Activated CD8-positive, alpha-beta T cell treated with anti-CD3 and anti-CD28 coated beads, Interleukin-2, amount 10 ng/mL, durations not matched to agents 7 days and 5 days (primary cell): ENCODE measurements at regions not wholly inside any gene's neighbourhood (a gene's known extent, or its start where the extent isn't known, plus 50 kb on each side); places are given as distances from the start of the nearest gene placed in this dataset.

Source experiments
- ATAC-seq: fragments of 150-1000 bp; cut with Tn5 transposase; one replicate; pipeline ENCODE4 v1.10.0; 2021; ENCODE audit warnings: moderate library complexity
- CTCF ChIA-PET: fragments of 350-600 bp; sonication (Branson Sonifier 250); formaldehyde crosslinking; loops from one replicate; lab custom pipeline; 2021; ENCODE audit warnings: antibody characterized with exemption; lab: Charles Lee
- POLR2A ChIA-PET: fragments of 350-600 bp; sonication (Branson Sonifier 250); formaldehyde crosslinking; loops from one replicate; lab custom pipeline; 2021; ENCODE audit warnings: antibody characterized with exemption; lab: Charles Lee
- DNase-seq: peaks from one replicate; pipeline ENCODE4 v3.0.0-alpha.2; 2020
- H3K27ac Mint-ChIP-seq: one replicate; pipeline ENCODE4 v1.8.0; 2021; ENCODE audit warnings: mild to moderate bottlenecking, mixed read lengths
- H3K27me3 Mint-ChIP-seq: one replicate; pipeline ENCODE4 v1.8.0; 2021; ENCODE audit warnings: low read depth, mixed read lengths
- H3K36me3 Mint-ChIP-seq: one replicate; pipeline ENCODE4 v1.8.0; 2021; ENCODE audit warnings: low read depth, mixed read lengths
- H3K4me1 Mint-ChIP-seq: one replicate; pipeline ENCODE4 v1.8.0; 2021; ENCODE audit warnings: low read depth, mixed read lengths
- H3K4me3 Mint-ChIP-seq: one replicate; pipeline ENCODE4 v1.8.0; 2021; ENCODE audit warnings: mild to moderate bottlenecking, mixed read lengths
- H3K9me3 Mint-ChIP-seq: one replicate; pipeline ENCODE4 v1.8.0; 2022; ENCODE audit warnings: mixed read lengths; ENCODE audit not compliant: insufficient read depth

DNA sequence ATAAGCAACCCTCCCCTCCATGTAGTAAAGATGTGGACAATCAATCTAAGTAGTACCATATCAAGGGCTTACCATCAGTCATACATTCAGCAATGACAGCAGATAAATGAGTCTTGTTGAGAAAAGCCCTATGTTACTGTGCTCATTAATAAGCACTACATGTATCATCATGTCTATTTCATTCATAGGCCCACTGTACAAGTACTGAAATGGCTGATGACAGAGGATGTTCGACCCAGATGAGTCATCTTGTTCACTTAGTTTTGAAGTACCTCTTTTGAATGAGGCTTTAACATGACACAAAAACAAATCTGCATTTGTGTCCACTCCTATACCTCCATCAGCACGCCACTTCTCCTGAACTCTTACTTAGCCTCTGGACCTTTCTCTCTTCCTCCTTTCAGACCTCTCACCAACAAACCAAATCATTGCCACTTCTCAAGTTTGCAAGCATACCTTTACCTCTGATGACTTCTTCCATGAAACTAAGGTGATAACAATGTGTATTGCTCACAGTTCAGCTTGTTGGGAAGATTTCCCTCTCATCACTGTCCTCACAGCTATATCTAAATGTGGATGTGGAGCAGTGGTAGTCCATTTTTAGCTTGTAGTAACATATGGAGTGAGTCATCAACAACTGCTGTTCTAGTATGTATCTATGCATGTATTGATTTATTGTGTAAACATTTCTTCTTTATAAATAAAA, 921.0 kb upstream of the SLC39A10 start:
- Mint-ChIP-seq H3K27ac (no peak overlapping the region), H3K36me3 (no peaks in the 10 kb centered on the region), H3K4me1 (no peaks in the 10 kb centered on the region), H3K27me3 (no peaks in the 10 kb centered on the region), H3K4me3 (no peak overlapping the region), H3K9me3 (no peaks in the 10 kb centered on the region)
- ChIA-PET CTCF (no interaction called here), POLR2A (no interaction called here)
- DNase-seq (no peak), ATAC-seq (no peak)

DNA sequence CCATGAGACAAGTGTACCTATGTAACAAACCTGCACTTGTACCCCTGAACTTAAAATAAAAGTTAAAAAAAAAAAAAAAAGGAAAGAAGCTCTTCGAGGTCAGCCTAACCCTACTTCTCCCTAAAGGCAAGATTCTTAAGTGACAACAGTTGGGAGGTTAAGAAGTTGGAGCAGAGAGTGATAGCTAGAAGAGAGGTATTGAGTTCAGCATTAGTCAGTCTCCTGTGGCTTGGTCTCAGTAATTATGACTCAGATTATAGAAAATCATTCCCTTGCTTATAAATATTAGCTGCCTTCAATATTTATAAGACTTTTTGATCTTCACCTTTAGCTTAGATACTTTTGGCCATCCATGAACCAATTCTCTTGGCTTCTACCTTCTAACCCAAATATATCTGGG, 926.8 kb upstream of the SLC39A10 start:
- no peak for ATAC-seq

DNA sequence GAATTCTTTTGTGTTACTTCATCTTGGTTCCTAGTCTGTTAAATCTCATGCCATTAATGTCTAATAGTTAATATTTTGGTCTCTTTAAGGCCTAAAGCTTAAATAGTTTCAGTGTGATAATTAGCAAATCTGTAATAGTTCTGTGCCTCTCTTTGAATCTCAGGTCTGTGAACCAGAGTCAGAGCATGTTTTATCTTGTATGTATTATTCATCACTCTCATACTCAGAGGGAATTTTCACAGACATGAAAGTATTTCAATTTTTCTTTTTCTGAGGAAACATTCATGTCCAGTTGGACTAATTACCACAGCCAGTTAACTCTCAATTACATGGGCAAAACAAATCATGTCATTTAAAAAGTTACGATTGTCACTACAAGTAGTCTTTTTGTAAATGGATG, 931.9 kb upstream of the SLC39A10 start:
- Mint-ChIP-seq H3K36me3 (no peaks in the 10 kb centered on the region), H3K27ac (no peak overlapping the region), H3K9me3 (no peaks in the 10 kb centered on the region), H3K27me3 (no peaks in the 10 kb centered on the region), H3K4me3 (no peak overlapping the region), H3K4me1 (no peaks in the 10 kb centered on the region)
- DNase-seq, result no peak
- POLR2A ChIA-PET, result no interaction called here
- CTCF ChIA-PET, result no interaction called here
- ATAC-seq, result no peak

More for the DNA sequence above, 926.8 kb upstream of the SLC39A10 start:
- no peaks in the 10 kb centered on the region for H3K9me3 Mint-ChIP-seq
- no peak for DNase-seq
- H3K4me3 Mint-ChIP-seq, result no peak overlapping the region
- H3K4me1 Mint-ChIP-seq, result no peaks in the 10 kb centered on the region
- CTCF ChIA-PET, result no interaction called here
- no peaks in the 10 kb centered on the region for H3K36me3 Mint-ChIP-seq
- POLR2A ChIA-PET, result no interaction called here
- no peaks in the 10 kb centered on the region for H3K27me3 Mint-ChIP-seq
- H3K27ac Mint-ChIP-seq, result no peak overlapping the region

DNA sequence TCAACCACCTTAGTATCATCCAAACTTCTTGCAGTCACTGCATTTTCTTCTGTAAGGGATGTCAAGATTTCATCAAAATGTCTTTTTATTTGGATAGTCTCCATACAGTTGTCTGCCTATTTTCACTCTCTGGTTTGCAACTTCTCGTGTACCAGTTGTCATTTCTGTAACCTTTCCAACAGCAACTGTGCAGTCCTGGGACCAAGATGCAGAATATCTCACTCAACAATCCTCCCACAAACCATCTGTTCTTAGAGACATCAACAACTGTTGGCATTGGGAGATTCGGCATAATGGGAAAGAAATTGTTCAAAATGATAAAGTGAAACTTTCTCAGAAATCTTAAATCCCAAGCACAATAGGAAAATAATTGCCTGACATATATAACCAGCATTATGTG, 933.6 kb upstream of the SLC39A10 start:
- H3K36me3 Mint-ChIP-seq, result no peaks in the 10 kb centered on the region
- ChIA-PET CTCF (no interaction called here), POLR2A (no interaction called here)
- H3K27ac Mint-ChIP-seq, result no peak overlapping the region
- no peaks in the 10 kb centered on the region for H3K27me3 Mint-ChIP-seq
- DNase-seq, result no peak
- H3K9me3 Mint-ChIP-seq, result no peaks in the 10 kb centered on the region
- H3K4me3 Mint-ChIP-seq, result no peak overlapping the region
- ATAC-seq, result no peak
- no peaks in the 10 kb centered on the region for H3K4me1 Mint-ChIP-seq

DNA sequence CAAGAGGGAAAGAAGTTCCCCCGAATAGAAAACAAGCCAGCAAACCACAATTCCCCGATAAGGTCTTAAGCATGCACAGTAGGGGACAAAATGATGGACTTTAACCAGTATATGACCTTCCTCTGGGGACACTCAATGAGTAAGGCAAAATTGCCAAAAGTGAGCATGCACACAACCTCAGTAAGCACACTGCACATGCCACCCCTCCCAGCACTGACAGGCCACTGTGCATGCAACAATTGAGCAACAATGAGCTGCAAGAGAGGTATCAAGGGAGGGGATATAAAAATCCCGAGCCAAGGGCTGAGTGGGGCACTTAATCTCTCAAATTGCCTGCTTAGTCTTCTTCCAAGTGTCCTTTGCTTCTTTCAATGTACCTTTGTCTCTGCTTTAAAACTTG, 935.8 kb upstream of the SLC39A10 start:
- H3K9me3 Mint-ChIP-seq, result no peaks in the 10 kb centered on the region
- ChIA-PET CTCF (no interaction called here), POLR2A (no interaction called here)
- H3K4me3 Mint-ChIP-seq, result no peak overlapping the region
- no peaks in the 10 kb centered on the region for H3K27me3 Mint-ChIP-seq
- DNase-seq, result no peak
- ATAC-seq, result no peak
- no peaks in the 10 kb centered on the region for H3K4me1 Mint-ChIP-seq
- H3K36me3 Mint-ChIP-seq, result no peaks in the 10 kb centered on the region
- H3K27ac Mint-ChIP-seq, result no peak overlapping the region

DNA sequence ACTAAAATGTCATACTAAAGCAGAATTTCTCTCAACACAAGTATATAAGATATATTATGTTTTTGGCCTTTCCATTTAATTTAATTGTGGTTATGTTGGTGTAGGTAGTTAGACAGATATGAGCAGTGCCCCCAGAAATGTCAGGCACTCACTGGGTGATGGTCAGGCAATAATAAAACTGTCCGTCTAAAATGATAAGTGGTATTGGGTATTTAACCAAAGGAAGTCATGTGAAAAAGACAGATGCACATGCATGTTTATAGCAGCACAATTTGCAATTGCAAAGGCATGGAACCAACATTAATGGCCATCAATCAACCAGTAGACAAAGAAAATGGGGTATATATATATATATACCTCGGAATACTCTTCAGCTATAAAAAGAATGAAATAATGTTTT, 936.6 kb upstream of the SLC39A10 start:
- Mint-ChIP-seq H3K27me3 (no peaks in the 10 kb centered on the region), H3K9me3 (no peaks in the 10 kb centered on the region), H3K4me3 (no peak overlapping the region), H3K27ac (no peak overlapping the region), H3K36me3 (no peaks in the 10 kb centered on the region), H3K4me1 (no peaks in the 10 kb centered on the region)
- DNase-seq, result no peak
- no peak for ATAC-seq
- CTCF ChIA-PET, result no interaction called here
- POLR2A ChIA-PET, result no interaction called here

DNA sequence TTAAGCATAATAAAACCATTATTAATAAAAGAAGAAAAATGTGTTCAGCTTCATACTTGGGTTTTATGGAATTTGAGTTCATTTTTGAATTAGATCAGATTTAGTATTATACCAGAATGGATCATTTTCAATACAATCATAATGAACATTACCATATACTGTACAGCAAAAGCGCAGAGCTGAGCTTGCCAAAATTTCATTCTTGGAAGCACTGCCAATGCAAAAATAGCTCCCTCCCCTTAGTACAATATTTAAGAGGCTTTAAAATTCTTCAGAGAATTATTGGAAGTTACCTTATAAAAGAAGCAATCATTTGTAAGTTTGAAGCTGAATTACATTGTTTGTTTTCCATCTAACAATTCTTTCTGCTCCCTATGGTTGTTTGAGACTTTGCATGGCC, 938.1 kb upstream of the SLC39A10 start:
- no peaks in the 10 kb centered on the region for H3K9me3 Mint-ChIP-seq
- ChIA-PET POLR2A (no interaction called here), CTCF (no interaction called here)
- no peaks in the 10 kb centered on the region for H3K27me3 Mint-ChIP-seq
- H3K4me3 Mint-ChIP-seq, result no peak overlapping the region
- ATAC-seq (no peak), DNase-seq (no peak)
- no peak overlapping the region for H3K27ac Mint-ChIP-seq
- no peaks in the 10 kb centered on the region for H3K36me3 Mint-ChIP-seq
- H3K4me1 Mint-ChIP-seq, result no peaks in the 10 kb centered on the region

DNA sequence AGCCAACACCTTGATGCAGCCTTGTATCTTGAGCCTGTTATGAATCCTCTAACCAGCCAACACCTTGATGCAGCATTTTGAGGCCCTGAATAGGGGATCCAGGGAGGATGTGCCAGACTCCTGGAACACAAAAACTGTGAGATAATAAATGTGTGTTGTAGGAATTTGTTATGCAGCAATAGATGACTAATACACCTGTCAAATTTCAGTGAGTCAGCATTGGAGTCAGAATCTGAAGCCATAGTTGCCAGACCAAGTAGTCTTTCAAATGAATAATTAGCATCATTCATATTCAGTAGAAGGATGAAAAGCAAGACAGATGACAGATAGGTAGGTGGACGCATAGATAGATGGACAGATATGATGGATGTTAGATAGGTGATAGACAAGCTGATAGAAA, 942.5 kb upstream of the SLC39A10 start:
- Mint-ChIP-seq H3K27me3 (no peaks in the 10 kb centered on the region), H3K27ac (no peak overlapping the region), H3K36me3 (no peaks in the 10 kb centered on the region), H3K4me3 (no peak overlapping the region), H3K9me3 (no peaks in the 10 kb centered on the region), H3K4me1 (no peaks in the 10 kb centered on the region)
- DNase-seq (no peak), ATAC-seq (no peak)
- POLR2A ChIA-PET, result no interaction called here
- CTCF ChIA-PET, result no interaction called here

DNA sequence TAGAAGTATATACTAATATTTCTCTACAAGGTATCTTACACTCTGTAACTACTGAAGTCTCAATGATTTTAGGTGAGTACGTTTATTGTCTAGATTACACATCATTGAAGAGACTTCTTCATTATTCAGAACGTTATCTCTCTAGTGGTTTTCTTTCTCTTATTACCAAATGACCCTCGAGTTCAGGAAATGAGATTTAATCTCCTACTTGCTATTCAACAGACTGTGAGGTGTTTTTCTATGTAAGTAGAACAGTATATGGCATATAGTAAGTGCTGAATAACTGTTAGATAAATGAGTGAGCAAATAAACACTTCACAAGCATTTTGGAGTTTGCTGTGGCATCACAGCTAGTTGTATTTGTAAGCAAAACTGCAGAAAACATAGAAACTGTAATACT, 947.2 kb upstream of the SLC39A10 start:
- Mint-ChIP-seq H3K36me3 (no peaks in the 10 kb centered on the region), H3K27ac (no peak overlapping the region), H3K9me3 (no peaks in the 10 kb centered on the region), H3K4me3 (no peak overlapping the region), H3K27me3 (no peaks in the 10 kb centered on the region), H3K4me1 (no peaks in the 10 kb centered on the region)
- ChIA-PET POLR2A (no interaction called here), CTCF (no interaction called here)
- ATAC-seq, result no peak
- DNase-seq, result no peak

DNA sequence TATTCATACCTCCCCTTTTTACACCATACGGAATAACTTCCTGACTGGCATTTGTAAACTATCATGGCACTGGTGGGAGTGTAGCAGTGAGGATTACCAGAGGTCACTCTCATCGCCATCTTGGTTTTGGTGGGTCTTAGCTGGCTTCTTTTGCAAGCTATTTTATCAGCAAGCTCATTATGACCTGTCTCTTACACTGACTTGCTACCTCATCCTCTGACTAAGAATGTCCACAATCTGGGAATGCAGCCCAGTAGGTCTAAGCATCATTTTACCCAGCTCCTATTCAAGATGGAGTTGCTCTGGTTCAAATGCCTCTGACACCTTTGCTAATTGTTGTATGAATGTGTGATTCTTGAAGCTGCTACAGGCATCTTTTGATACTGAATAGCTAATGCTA, 950.8 kb upstream of the SLC39A10 start:
- H3K4me3 Mint-ChIP-seq, result no peak overlapping the region
- H3K36me3 Mint-ChIP-seq, result no peaks in the 10 kb centered on the region
- H3K27me3 Mint-ChIP-seq, result no peaks in the 10 kb centered on the region
- H3K4me1 Mint-ChIP-seq, result no peaks in the 10 kb centered on the region
- no peak for ATAC-seq
- H3K27ac Mint-ChIP-seq, result no peak overlapping the region
- ChIA-PET CTCF (interaction anchor here (0.6 kb wide), 1 partner anchor 271 kb away, joined by 3 read pairs; no protein-coding TSS in a partner anchor), POLR2A (no interaction called here)
- no peak for DNase-seq
- H3K9me3 Mint-ChIP-seq, result no peaks in the 10 kb centered on the region

DNA sequence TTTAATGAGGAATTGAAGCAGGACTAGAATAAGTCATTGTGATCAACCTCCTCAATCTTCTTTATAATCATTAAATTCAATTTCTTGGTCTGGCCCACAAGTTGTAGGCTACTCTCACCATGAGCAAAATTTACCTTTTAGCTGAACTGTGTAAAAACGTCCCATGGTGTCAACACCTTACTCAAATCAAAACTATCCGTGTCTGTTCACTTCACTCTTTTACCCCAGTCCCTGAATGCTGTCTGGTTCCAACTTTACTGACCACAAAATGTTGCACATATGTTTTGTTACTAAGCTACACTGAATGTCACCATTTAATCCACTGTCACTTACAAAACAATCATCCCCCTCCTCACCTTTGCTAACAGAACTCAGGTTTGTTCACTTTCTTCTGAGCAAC, 951.6 kb upstream of the SLC39A10 start:
- ATAC-seq (no peak), DNase-seq (no peak)
- Mint-ChIP-seq H3K27ac (no peak overlapping the region), H3K27me3 (no peaks in the 10 kb centered on the region), H3K36me3 (no peaks in the 10 kb centered on the region), H3K4me3 (no peak overlapping the region), H3K9me3 (no peaks in the 10 kb centered on the region), H3K4me1 (no peaks in the 10 kb centered on the region)
- ChIA-PET POLR2A (no interaction called here), CTCF (interaction anchor here (0.6 kb wide), 1 partner anchor 1363 kb away, joined by 3 read pairs; the partner anchor contains the start of gene DNAH7)

DNA sequence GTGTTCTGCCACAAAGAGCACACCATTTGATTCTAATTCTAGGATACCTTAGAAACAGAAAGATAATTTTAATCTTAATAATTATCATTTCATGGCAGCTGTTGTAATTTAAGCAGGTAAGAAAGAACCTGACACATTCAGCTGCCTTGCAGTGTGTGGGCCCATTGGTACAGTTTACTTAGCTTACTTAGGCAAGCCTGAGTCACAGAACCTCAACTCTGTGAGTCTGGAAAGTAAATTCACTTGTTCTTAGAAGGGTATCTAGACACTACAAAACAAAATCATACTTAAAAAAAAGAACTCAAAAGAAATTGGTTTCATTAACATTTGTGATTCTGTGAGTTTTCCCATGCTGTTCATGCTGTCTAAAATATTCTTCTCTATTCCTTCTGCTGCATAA, 956.3 kb upstream of the SLC39A10 start:
- no peak overlapping the region for H3K4me3 Mint-ChIP-seq
- no peak for ATAC-seq
- ChIA-PET CTCF (no interaction called here), POLR2A (no interaction called here)
- H3K9me3 Mint-ChIP-seq, result no peaks in the 10 kb centered on the region
- H3K27me3 Mint-ChIP-seq, result no peaks in the 10 kb centered on the region
- H3K27ac Mint-ChIP-seq, result no peak overlapping the region
- no peaks in the 10 kb centered on the region for H3K4me1 Mint-ChIP-seq
- DNase-seq, result no peak
- no peaks in the 10 kb centered on the region for H3K36me3 Mint-ChIP-seq

DNA sequence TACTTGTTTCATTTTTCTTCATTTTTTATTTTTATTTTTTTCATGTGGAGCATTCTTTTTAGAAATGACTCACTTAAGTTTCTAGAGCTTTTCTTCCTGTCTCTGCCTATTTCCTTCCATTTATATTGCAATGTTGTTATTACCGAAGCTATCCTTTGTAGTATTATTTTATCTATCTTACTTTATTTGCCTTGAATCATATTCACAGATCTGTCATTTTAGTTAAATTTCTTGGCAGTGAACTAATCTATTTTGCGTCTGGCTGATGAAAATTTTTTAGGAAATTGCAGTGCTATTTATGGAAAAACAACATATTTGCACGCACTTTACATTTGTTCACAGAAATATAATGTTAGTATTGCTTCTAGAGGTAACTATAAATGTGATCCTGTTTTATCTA, 956.9 kb upstream of the SLC39A10 start:
- ChIA-PET CTCF (no interaction called here), POLR2A (no interaction called here)
- ATAC-seq (no peak), DNase-seq (no peak)
- Mint-ChIP-seq H3K27ac (no peak overlapping the region), H3K4me1 (no peaks in the 10 kb centered on the region), H3K4me3 (no peak overlapping the region), H3K36me3 (no peaks in the 10 kb centered on the region), H3K9me3 (no peaks in the 10 kb centered on the region), H3K27me3 (no peaks in the 10 kb centered on the region)
